ENCODE measurements at regions not wholly inside any gene's neighbourhood (a gene's known extent, or its start where the extent isn't known, plus 50 kb on each side); places are given as distances from the start of the nearest gene placed in this dataset.

DNA sequence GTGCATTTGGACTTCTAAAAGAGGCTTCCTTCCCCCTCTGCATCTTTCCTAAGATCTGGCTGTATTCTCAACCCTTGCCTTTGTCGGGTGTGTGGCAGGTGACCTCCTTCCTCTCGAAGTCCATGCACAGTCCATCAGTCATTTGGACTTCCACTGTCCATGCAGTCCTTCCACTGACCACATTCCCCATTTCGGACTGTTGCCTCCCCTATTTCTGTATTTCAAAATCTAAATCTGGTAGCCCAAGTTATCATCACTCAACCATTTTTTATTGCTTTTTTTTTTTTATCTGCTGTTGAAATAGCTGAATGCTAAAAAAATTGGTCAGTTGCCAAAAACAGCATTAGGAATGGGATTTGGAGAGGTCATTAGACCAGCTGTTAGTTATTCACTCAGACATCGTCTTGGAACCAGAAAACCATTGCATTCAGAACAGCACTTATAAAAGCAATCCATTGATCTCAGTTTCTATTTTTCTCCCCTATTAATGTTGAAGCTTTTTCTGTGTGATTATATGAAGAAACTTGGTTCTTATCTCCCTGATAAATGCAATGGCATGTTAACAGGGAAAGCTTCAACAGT is 575.6 kb downstream of the KIF20B start (continued):
- TF ChIP-seq CENPX (CRISPR knock-in tag; IDR thresholded peaks at IDR 0.05) (no peak), TOPORS (CRISPR knock-in tag; IDR thresholded peaks at IDR 0.05) (no peak), SOX13 (IDR thresholded peaks at IDR 0.05) (no peak), SOX13 (CRISPR knock-in tag; conservative IDR thresholded peaks at IDR 0.05 in 1 of 2, IDR thresholded peaks at IDR 0.05 in 1 of 2) (no peak), CREB3 (CRISPR knock-in tag; IDR thresholded peaks at IDR 0.05) (no peak), ZNF263 (CRISPR knock-in tag; IDR thresholded peaks at IDR 0.05) (no peak), ZNF879 (CRISPR knock-in tag; IDR thresholded peaks at IDR 0.05) (no peak), MIER3 (CRISPR knock-in tag; IDR thresholded peaks at IDR 0.05; ENCODE audit: borderline replicate concordance) (no peak), ATRX (CRISPR knock-in tag; IDR thresholded peaks at IDR 0.05; ENCODE audit: borderline replicate concordance) (no peak)

GRCh38 chr10:90286406-90286805 is 571.4 kb downstream of the HTR7 start:
- no peak overlapping the region for H2AFZ ChIP-seq (ENCODE audit: low read length)
- no peak overlapping the region for H3K27ac ChIP-seq (ENCODE audit: extremely low read length, insufficient read depth, low read length)
- in situ Hi-C loops (cut with HindIII; ENCODE audit: extremely low pct_ligation_motif_present, low pct_unique_long_range_greater_than_20kb) (no loop called here), intact Hi-C loops (cut with micrococcal nuclease; ENCODE audit: unreplicated experiment) (no loop called here)
- no peaks in the 10 kb centered on the region for H3K4me1 ChIP-seq (ENCODE audit: insufficient read depth, low read length)
- no peak overlapping the region for H3K4me3 ChIP-seq (replicated peaks in 1 of 3; ENCODE audit: insufficient read depth in 1 of 3, low read depth in 2 of 3, low read length in 3 of 3)
- 9% methylated on average over 2 of the region's 2 CpGs for WGBS (ENCODE audit: low lambda C conversion rate)
- ChIA-PET CTCF (ENCODE audit: low intra/inter-chr PET ratio, low total read pairs) (no interaction called here), POLR2A (no interaction called here)
- H3K9me3 ChIP-seq (ENCODE audit: low read length): no peaks in the 10 kb centered on the region
- FAIRE-seq (no peak), ATAC-seq (no peak), DNase-seq (ENCODE audit: low spot score) (no peak)
- H4K20me1 ChIP-seq (ENCODE audit: insufficient read depth, low read length): no peaks in the 10 kb centered on the region
- H3K4me2 ChIP-seq (ENCODE audit: low read depth, low read length): no peak overlapping the region
- no peak overlapping the region for H3K9ac ChIP-seq (ENCODE audit: insufficient read depth, low read depth, low read length)
- TF ChIP-seq HOXA7 (CRISPR knock-in tag; IDR thresholded peaks at IDR 0.05): no peak
- TF ChIP-seq FOSL1 (CRISPR knock-in tag; IDR thresholded peaks at IDR 0.05; ENCODE audit: borderline replicate concordance): no peak
- TF ChIP-seq CREB1 (IDR thresholded peaks at IDR 0.05): peak; percentile 63
- no peak for TF ChIP-seq CREB1 (CRISPR knock-in tag; IDR thresholded peaks at IDR 0.05)
- TF ChIP-seq SNAI1 (CRISPR knock-in tag; IDR thresholded peaks at IDR 0.05; ENCODE audit: borderline replicate concordance): no peak
- peak; percentile 29; the same call in 1 of the 2 replicates for TF ChIP-seq ATF7 (IDR thresholded peaks at IDR 0.05)
- TF ChIP-seq ATF7 (CRISPR knock-in tag; IDR thresholded peaks at IDR 0.05): no peak
- no TSS peak for BruUV-seq (replicated peaks)
- no peaks in the 10 kb centered on the region for H3K79me2 ChIP-seq (ENCODE audit: insufficient read depth, low read length)
- no peaks in the 10 kb centered on the region; a peak in 1 of 5 replicates for H3K27me3 ChIP-seq (ENCODE audit: control insufficient read depth in 1 of 2, insufficient read depth in 2 of 2, low read length in 2 of 2)
- H3K36me3 ChIP-seq (replicated peaks in 1 of 2; ENCODE audit: control insufficient read depth in 1 of 2, insufficient read depth in 2 of 2, low read length in 2 of 2): no peaks in the 10 kb centered on the region

Measured in HepG2 (cell line).